ENCODE measurements at regions not wholly inside any gene's neighbourhood (a gene's known extent, or its start where the extent isn't known, plus 50 kb on each side); places are given as distances from the start of the nearest gene placed in this dataset.

- BruUV-seq (replicated peaks), result no TSS peak
- CTCF ChIA-PET, result no interaction called here
- H3K36me3 ChIP-seq (ENCODE audit: insufficient read depth, low read length, poor library complexity, severe bottlenecking), result no peaks in the 10 kb centered on the region
- H3K4me3 ChIP-seq (ENCODE audit: low read depth, low read length, poor library complexity, severe bottlenecking), result no peak overlapping the region
- no peak for DNase-seq (ENCODE audit: low spot score)
- H3K27me3 ChIP-seq (replicated peaks; ENCODE audit: insufficient read depth, low read depth, low read length, poor library complexity), result peaks cover 4% of the 10 kb centered on the region
- intact Hi-C loops (cut with micrococcal nuclease; ENCODE audit: unreplicated experiment), result no loop called here
- no peak for TF ChIP-seq CTCF (conservative IDR thresholded peaks at IDR 0.05; ENCODE audit: low read depth, low read length)
- no peak for TF ChIP-seq EZH2 (IDR thresholded peaks at IDR 0.05; ENCODE audit: borderline replicate concordance, low read depth, low read length, poor library complexity, severe bottlenecking)
- H3K9me3 ChIP-seq (ENCODE audit: low read depth, low read length, poor library complexity, severe bottlenecking), result no peaks in the 10 kb centered on the region
- no peaks in the 10 kb centered on the region for H3K4me1 ChIP-seq (ENCODE audit: insufficient read depth, low read length, poor library complexity, severe bottlenecking)
- POLR2A ChIA-PET (ENCODE audit: low non-redundant PET), result no interaction called here
- no peak overlapping the region for H3K27ac ChIP-seq (ENCODE audit: low read depth, low read length, poor library complexity, severe bottlenecking)
Observed at GRCh38 chr10:93248583-93249227, 175.0 kb downstream of the CYP26A1 start.

- TF ChIP-seq CTCF (conservative IDR thresholded peaks at IDR 0.05; ENCODE audit: low read depth, low read length) (no peak), EZH2 (IDR thresholded peaks at IDR 0.05; ENCODE audit: borderline replicate concordance, low read depth, low read length, poor library complexity, severe bottlenecking) (no peak)
- Histone ChIP-seq H3K27ac (ENCODE audit: low read depth, low read length, poor library complexity, severe bottlenecking) (no peak overlapping the region), H3K36me3 (ENCODE audit: insufficient read depth, low read length, poor library complexity, severe bottlenecking) (no peaks in the 10 kb centered on the region), H3K27me3 (replicated peaks; ENCODE audit: insufficient read depth, low read depth, low read length, poor library complexity) (no peaks in the 10 kb centered on the region), H3K4me1 (ENCODE audit: insufficient read depth, low read length, poor library complexity, severe bottlenecking) (no peaks in the 10 kb centered on the region), H3K9me3 (ENCODE audit: low read depth, low read length, poor library complexity, severe bottlenecking) (no peaks in the 10 kb centered on the region), H3K4me3 (ENCODE audit: low read depth, low read length, poor library complexity, severe bottlenecking) (no peak overlapping the region)
- CTCF ChIA-PET, result no interaction called here
- no TSS peak for BruUV-seq (replicated peaks)
- POLR2A ChIA-PET (ENCODE audit: low non-redundant PET), result no interaction called here
- intact Hi-C loops (cut with micrococcal nuclease; ENCODE audit: unreplicated experiment), result no loop called here
- no peak for DNase-seq (ENCODE audit: low spot score)
Observed at GRCh38 chr10:93250010-93250409, 176.3 kb downstream of the CYP26A1 start.

DNA sequence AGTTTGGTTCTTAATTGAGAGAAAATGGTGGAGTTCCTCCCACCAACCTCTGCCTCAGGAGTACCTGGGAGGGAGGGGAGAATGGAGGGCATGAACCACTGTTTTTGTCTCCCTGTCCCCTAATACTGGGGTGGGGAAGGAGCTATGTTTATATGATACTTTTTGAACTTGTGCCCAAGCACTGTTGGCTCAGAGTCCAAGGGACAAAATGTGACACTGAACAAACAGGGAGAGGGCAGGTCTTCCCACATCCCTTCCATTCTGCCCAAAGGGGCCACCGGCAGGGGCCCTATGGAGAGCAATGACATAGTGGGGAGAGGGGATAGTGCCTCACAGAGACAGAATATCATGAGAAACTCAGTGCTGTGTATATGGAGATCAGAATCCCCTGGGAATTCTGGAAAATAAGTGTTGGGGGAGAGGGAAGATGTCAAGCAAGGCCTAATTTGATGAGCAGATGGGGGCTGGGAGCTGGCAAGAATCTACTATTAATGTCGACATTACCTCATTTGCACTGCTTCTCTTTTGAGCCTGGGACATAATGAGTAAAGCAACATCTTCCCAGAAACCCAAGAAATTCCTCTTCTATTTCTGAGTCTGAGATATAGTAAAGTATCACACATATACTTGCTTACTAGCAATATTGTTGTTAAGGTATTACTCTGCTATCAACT is 180.6 kb downstream of the CYP26A1 start:
- intact Hi-C loops (cut with micrococcal nuclease; ENCODE audit: unreplicated experiment), result no loop called here
- no peak overlapping the region for H3K27ac ChIP-seq (ENCODE audit: low read depth, low read length, poor library complexity, severe bottlenecking)
- no peaks in the 10 kb centered on the region for H3K36me3 ChIP-seq (ENCODE audit: insufficient read depth, low read length, poor library complexity, severe bottlenecking)
- H3K4me3 ChIP-seq (ENCODE audit: low read depth, low read length, poor library complexity, severe bottlenecking), result no peak overlapping the region
- H3K27me3 ChIP-seq (replicated peaks; ENCODE audit: insufficient read depth, low read depth, low read length, poor library complexity), result no peaks in the 10 kb centered on the region
- H3K9me3 ChIP-seq (ENCODE audit: low read depth, low read length, poor library complexity, severe bottlenecking), result no peaks in the 10 kb centered on the region
- DNase-seq (ENCODE audit: low spot score), result no peak
- H3K4me1 ChIP-seq (ENCODE audit: insufficient read depth, low read length, poor library complexity, severe bottlenecking), result no peaks in the 10 kb centered on the region
- no peak for TF ChIP-seq CTCF (conservative IDR thresholded peaks at IDR 0.05; ENCODE audit: low read depth, low read length)
- no peak for TF ChIP-seq EZH2 (IDR thresholded peaks at IDR 0.05; ENCODE audit: borderline replicate concordance, low read depth, low read length, poor library complexity, severe bottlenecking)
- CTCF ChIA-PET, result no interaction called here
- BruUV-seq (replicated peaks), result no TSS peak
- POLR2A ChIA-PET (ENCODE audit: low non-redundant PET), result no interaction called here
